NCI-H1436 (cell line): ENCODE measurements at regions not wholly inside any gene's neighbourhood (a gene's known extent, or its start where the extent isn't known, plus 50 kb on each side); places are given as distances from the start of the nearest gene placed in this dataset.

Experiments used
- DNase-seq: peaks from one replicate; lab custom pipeline; 2025; lab: John Stamatoyannopoulos, UW

DNA sequence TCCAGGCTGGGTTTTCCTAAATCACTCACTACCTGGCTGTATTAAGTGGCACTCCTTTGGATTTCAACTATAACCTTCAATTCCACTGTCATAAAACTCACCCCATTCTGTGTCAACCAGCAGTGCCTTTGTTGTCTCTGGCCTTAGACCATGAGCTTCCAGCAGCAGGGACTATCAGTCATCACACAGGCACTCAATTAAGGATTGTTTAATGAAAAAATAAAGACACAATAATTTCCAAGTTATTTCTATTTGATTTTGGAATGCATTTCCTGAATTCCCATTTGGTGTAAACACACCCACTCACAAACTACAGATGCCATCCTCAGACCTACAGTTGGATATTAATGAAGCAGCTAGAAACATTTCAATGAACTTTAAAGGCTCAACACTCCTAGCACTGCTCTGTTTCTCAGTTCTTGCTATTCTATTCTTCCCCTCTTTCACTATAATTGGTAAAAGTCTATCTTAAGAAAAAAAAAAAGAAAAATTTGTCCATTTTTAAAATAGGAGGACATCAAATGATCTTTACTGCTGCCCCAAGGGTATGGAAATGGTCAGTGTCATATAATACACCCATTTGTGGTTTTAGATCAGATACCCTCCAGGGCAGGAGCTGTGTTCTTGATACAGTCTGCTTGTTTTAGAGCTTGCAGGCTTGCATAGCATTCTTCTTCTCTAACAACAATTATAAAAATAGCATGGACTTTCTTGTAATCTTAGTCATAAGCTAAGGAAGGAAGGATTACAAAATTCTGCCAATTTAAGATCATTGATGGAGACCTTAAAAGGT lies 156.4 kb downstream of the PTGER3 start:
- DNase-seq, result no peak

DNA sequence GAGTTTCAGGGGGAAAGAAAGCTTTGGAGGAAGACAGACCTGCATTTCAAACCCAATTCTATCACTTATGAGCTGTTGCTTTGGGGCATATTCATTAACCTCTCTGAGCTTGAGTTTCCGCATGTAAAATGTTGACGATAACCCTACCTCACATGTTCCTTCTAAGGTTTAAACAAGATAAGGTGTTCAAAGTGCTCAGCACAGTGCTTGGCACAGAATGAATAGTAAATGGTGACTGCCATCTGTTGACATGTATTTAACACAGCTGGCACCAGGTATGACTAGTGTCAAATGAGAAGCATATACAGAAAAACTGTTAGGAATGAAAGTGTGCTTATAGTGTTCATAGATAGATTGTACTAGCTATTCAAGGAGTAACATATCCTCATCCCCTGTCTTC lies 155.5 kb downstream of the PTGER3 start:
- no peak for DNase-seq

DNA sequence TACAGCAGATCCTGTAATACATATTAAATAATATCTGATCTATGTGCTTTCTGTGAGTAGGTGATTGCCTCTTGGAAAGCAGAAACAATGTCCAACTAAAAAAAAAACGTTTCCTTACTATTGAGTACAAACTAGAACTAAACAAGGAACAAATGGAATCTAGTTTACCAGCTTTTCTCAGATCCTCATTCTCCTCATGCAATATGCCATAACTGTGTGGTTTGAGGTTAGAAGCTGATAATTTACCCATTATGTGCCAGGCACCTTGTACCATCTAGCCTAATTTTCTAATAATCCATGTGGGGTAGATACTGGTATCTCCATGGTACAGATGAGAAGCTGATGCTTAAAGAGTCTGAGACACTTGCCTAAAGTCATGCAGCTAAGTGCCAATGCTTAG lies 154.7 kb downstream of the PTGER3 start:
- DNase-seq, result no peak

DNA sequence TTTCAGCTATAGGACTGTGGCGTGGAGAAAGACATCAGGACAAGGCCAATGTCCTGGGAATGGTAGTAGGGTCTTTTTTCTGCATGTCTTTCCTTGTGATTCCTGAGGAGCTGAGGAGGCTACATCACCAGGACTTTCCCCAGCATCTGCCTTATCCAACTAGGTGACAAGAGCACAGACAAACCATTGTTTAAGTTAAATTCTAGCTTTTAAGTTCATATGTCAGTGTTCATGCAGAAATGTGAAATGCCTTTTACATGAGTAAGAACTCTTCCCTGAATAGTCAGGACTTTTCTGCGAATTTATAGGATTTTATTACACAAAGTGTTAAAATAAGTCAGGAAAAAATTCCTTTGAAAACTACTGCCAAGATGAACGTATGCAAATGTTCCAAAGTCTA lies 154.2 kb downstream of the PTGER3 start:
- no peak for DNase-seq

DNA sequence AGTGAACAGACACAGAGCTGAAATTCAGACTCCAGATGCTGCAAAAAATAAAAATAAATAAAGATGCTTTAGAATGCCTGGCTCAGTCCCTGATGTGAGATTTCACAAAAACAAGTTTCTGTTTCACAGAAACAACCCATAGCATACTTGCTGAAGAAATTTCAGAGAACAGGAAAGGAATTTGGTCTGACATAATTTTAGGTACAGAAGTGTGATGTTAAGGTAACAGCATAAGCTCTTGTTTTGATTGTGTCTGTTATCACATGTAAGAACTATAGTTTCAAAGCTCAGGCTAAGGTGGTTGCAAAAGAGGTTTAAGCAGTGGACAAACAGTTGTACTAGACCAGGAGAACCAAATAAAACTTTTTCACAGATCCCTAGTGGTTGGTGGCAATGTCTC lies 152.1 kb downstream of the PTGER3 start:
- DNase-seq, result no peak

DNA sequence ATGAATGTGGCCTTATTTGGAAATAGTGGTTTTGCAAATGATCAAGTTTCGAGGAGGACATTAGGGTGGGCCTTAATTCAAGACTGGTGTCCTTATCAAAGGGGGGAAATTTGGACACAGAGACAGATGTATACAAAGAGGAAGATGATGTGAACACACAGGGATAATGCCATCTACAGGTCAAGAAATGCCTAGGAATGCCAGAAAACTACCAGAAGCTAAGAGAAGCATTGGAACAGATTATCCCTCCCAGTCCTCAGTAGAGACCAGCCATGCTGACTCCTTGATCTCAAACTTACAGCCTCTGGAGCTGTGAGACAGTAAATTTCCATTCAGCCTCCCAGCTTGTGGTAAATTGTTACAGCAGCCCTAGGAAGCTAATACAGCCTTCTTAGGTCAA lies 151.4 kb downstream of the PTGER3 start:
- no peak for DNase-seq

DNA sequence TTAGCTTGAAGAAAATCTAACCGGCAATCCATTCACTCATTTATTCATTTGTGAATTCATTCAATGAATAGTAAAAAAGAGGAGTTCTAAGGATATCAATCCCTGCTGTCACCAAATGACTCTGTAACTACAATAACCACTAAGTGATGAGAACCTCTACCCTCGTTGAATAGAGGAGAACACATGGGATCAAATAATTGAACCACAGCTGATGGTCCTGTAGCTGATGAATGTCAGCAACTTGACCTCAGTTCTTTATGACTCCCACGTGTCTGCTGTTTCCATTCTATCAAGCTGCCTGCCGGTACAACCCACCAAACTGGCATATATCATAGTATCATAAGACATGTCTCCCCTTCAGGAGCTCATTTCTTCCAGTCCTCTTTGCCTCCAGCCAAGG lies 150.3 kb downstream of the PTGER3 start:
- no peak for DNase-seq

DNA sequence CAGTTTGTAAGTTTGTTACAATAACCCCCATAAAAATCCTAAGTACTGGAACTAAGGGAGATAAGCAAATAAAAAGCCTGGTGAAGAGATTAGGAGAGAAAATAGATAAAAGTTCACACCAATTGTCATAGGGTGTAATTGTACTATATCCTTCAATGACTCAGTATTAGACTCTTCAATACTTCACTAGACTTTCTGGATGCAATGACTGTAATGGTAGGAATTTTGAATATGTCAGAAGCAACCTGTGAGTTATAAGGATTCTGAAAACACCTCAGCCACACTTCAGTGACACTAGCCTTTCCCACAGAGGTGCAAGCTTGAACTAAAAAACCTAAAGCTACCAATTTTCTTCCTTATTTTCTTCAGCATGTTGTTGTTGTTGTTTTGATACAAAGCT lies 147.9 kb downstream of the PTGER3 start:
- DNase-seq, result no peak

DNA sequence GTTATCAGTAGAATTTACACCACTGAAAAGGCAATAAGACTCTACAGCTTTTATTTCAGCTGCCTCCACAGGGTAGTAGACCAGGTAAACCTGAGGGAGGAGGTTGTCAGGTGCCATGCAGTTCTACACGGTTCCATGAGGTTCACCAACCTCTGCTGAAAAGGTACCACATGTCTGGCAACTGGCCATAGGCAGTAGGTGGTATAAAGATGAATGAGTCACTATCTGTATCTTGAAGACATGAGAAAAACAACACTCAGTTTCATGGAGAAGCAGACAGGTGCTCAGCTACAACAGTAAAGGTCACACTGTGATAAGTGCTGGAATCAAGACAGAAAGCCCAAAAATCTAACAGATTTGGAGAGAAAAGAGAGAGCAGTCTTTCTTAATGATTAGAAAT lies 145.4 kb downstream of the PTGER3 start:
- no peak for DNase-seq

DNA sequence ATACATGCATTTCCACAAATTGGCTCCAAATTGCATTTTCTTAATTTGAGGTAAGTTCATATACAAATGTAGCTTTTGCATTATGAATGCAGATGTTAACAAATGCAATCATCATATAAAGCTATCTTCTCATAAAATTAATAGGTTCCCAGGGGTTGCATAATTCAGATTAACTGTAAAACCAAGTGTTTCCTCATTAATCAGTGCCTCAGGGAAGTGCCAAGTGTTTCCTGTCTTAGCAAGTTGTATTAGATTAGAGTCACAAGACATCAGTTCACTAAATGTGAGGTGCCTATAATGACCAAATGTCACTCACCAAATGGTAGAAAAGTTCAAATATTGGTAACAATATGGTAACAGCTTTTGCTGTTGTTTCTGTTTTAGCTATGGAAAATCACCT lies 140.8 kb downstream of the PTGER3 start:
- no peak for DNase-seq

DNA sequence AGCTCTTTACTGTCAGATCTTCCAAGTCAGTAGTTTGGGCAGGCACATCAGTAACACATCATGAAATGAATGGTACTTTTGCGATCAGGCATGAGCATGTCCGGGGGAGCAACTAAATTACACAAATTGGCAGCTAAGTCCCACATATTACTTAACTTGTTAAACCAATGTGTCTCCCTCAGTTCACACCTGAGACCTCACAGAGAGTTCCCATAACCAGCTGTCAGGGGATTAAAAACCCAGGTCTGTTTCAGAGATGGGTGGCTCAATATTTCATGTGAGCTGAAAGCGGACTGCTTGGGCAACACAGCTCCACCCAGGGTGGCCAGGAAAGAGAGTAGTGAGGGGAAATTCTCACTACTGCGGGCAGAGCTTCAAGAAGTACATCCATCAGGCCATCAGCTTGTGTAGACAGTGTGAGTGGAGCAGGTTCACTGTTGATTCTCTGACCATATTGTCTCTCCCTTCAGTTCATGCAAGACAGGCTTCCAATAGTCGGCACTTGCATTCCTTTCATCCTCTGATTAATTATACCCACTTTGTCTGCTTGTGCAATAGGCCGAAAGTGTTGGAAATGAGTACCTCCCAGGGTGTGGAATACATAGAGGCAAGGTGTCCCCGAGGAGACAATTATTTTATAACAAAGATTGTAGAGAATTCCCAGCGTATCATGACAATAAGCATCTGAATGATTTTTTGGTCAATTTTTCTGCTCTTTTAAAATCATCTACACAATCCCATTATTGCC lies 139.9 kb downstream of the PTGER3 start:
- no peak for DNase-seq

DNA sequence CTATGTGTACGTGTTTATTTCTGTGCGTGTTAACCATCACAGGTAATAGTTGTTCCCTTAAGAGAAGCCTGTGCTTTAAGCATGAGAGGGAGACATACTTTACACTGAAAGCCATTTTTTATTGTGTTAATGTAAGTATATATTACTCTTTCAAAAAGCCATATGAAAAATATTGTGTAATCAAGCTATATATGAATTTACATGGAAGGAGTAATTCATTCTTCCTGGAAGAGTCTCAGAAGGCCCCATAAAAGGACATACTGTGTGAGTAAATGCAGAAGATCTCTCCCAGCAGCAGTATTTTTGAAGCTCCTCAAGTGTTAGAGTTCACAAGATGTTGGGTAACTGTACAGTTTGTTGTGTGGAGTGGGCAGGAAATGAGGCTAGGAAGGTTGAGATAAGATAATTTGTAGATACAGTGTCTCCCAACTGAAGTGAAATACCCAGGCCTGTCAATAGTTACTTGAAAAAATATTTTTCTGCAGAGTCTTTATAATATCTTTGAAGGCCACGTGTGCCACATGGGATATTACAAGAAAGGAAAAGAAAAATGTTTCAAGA lies 138.3 kb downstream of the PTGER3 start:
- DNase-seq, result no peak

DNA sequence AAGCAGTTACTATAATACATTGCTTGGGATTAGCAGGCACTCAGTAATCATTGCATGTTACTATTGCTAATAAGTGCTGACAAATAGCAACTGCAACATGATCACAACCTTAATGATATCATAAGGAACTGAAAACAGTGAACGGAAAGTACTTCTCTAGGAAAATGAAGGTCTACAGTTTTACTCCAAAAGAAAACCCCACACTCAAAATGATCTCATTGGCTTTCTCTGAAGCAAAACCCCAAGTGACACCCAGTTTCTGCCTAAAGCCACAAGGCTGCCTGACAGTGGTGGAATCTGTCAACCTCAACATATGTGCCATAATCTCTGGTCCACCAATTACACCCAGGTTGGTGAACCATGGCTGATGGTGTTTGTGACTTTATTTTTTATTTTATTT lies 137.6 kb downstream of the PTGER3 start:
- no peak for DNase-seq

DNA sequence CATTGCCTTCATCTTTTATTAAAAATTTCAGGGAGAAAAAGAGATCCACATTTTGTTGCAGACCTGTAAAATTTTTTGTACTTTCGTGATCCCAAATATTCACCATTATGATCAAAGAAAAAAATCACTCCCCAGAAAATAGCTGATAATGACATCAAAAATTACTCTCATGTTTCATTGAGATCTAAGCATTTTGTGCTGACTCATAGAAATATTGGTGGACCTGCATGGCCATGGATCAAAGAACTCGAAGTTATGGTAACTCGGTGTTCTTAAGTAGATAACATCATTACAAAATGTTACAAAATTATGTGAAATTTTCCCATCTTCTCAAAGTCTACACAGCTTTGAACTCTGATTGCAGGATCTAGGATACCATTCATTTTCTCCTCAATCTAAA lies 135.8 kb downstream of the PTGER3 start:
- no peak for DNase-seq

DNA sequence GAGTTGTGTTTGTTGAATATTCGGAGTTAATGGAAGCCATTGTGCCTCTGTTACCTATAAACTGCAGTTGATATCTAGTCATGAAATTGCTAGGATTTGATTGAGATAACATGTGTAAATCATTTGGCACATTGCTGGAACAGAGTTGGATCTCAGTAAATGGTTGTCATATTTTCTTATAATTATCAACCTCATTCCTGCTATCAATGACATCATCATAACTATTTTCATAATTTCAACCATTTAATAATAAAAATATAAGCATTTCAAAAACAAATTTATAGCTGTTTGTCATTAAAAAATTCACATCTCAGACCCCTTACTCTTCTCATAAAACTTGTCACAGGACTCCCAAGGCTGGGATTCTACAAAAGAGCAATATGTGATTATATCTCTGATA lies 133.4 kb downstream of the PTGER3 start:
- no peak for DNase-seq

DNA sequence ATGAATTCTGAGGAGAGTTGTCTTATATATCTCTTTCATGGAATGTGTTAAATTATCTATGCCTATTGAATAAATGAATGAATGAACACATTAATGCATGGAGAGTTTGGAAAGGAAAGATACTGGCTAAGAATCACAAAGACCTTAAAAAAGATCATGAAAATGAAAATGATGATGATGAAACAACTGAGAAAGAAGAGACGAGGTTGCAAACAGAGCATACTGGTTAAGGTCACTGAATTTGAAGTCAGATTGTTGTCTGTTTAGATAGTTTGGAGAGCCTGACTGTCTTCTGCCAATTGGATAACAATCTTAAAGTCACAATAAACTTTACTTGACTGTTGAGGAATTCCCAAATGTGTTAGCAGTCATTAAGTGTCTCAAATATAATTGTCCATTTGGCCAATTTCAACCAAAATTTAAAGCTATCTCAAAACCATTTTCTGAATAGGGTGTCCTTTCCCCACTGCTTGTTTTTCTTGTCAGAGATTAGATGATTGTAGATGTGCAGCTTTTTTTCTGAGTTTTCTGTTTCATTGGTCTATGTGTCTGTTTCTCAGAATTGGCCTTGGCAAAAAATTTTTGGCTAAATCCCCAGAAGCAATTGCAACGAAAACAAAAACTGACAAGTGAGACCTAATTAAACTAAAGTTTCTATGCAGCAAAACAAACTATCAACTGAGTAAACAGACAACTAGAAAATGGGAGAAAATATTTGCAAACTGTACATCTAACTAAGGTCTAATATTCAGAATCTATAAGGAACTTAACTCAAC lies 132.2 kb downstream of the PTGER3 start:
- DNase-seq, result no peak

DNA sequence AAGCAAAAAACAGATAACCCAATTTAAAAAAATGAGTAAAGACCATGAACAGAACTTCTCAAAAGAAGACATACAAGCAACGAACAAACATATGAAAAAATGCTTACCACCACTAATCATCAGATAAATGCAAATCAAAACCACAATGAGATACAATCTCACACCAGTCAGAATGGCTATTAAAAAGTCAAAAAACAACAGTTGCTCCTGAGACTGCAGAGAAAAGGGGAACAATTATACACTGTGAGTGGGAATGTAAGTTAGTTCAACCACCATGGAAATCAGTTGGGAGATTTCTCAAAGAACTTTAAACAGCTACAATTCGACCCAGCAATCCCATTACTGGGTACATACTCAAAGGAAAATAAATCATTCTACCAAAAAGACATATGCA lies 131.6 kb downstream of the PTGER3 start:
- no peak for DNase-seq

DNA sequence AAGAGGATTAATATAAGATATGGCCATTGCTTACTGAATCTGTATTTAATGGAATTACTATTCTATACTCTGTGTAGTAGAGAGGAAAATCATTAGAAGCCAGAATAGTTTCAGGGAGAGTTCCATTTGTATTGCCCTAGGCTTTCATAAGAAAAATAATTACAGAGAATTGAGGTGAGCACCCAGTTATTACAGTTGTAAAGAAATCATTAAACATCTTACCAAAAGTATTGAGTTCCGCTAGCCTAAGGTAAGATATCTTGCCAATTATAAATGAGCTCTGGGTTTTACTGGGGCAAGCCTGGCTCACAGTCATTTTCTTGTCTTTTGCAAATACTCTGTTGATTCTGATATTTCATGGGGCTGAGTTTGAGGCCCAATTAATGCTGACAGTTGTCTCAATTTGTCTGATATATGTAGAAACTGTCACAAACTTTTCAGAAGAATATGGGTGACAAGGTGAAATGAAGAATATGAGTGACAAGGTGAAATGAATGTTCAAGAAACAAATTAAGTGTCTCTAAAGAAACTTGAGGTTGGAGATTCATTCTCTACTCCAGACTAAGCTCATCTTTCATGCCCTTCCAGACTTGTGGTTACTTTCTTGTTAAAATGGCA lies 127.8 kb downstream of the PTGER3 start:
- DNase-seq, result no peak
